T47D (cell line): ENCODE measurements at regions not wholly inside any gene's neighbourhood (a gene's known extent, or its start where the extent isn't known, plus 50 kb on each side); places are given as distances from the start of the nearest gene placed in this dataset.
"Not testable (repeated sequence)": the region's sequence is repeated elsewhere in the genome, so short reads cannot be mapped to it uniquely, and the experiment has no call there.

Experiments
- DNase-seq, 2 experiments: peaks; one replicate each; pipeline versions ENCODE4 v3.0.0 to v3.0.0-alpha.2; 2011 to 2012; ENCODE audit warnings: low read depth in 1 of 2, low spot score in 1 of 2
- JUND ChIP-seq: IDR thresholded peaks from 2 replicates; pipeline ENCODE4 v1.6.1; 2012; ENCODE audit warnings: low read depth
- in situ Hi-C: cut with HindIII; loops from 2 replicates; pipeline ENCODE4 v1.10.0; 2016; ENCODE audit warnings: low sequenced_read_pairs, low pct_unique_long_range_greater_than_20kb

DNA sequence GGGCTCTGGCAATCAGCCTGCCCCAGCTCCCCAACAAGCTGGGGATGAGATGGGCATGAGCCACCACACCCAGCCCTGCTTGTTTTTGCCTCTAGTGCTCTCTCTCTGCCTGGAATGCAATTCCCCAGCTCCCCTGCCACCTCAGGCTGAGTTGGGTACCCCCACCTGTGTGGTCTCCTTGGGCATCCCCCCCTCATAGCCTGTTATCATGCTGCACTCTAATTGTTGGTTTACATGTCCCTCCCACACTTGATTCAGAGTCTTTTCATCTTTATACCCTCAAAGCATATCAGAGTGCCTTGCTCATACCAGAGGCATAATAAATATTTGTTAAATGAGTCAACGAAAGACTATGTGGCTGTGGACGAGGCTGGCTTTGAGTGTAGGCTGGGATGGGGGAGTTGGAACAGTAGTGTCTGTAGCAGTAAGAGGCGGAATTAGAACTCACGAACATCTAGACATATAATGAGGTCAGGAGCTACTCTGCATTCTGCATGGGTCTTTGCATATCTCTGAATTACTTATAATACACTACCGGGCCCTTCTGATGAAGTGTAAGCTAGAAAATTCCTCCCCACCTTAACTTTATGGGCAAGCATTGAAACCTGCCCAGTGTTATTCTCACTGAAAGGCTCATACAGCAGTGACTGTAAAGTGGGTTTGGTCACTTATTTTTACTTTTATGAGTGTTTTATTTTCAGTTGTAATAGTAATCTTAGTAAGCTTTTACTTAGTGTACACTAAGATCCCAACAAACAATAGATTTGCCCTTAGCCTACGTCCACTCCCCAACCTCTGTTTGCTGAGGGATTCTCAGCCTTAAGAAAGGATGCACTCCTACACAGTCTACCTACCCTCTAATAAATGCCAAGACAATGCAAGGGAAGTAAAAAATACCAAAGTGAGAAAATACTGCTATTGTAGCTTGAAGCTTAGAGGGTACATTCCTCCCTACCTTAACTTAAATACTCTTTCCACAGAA, 58.7 kb downstream of the EDN1 start:
- in situ Hi-C loops = no loop called here
- peak; percentile 97 for TF ChIP-seq JUND
- peak in 1 of 2 experiments; percentile 77 for DNase-seq

DNA sequence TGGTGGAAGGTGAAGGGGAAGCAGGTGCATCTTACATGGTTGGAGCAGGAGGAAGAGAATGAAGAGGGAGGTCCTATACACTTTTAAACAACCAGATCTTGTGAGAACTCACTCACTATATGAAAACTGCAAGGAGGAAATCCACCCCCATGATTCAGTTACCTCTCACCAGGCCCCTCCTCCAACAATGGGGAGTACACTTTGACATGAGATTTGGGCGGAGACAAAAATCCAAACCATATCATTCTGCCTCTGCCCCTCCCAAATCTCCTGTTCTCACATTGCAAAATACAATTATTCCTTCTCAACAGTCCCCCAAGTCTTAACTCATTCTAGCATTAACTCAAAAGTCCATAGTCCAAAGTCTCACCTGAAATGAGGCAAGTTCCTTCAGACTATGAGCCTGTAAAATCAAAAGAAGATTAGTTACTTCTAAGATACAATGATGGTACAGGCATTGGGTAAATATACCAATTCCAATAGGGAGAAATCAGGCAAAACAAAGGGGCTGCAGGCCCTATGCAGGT, 60.5 kb downstream of the EDN1 start:
- no peak for DNase-seq
- in situ Hi-C loops = no loop called here
- no peak for TF ChIP-seq JUND

DNA sequence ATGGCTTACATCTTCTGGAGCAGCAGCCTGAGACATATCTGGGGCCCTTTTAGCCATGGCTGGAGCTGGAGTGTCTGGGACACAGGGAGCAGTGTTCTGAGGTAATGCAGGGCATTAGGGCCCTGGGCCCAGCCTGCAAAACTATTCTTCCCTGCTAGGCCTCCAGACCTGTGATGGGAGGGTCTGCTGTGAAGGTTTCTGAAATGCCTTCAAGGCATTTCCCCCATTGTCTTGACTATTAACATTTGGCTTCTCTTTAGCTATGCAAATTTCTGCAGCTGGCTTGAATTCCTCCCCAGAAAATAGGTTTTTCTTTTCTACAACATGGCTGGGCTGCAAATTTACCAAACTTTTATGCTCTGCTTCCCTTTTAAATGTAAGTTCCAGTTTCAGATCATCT, 61.5 kb downstream of the EDN1 start:
- in situ Hi-C loops = no loop called here
- no peak for DNase-seq
- TF ChIP-seq JUND = no peak

DNA sequence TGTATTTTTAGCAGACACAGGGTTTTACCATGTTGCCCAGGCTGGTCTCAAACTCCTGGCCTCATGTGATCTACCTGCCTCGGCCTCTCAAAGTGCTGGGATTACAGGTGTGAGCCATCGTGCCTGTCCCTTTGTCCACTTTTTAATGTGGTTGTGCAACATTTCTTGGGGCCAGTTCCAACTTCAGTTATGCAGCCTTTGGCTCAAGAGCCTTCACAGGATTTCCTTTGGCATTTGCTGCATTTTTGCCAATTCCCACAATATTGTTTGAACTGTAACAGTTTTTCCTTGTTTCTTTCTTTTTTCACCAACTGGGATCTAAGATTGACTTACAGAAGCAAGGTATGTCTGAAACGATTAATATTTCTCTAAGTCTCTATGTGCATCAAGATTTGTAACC, 63.6 kb downstream of the EDN1 start:
- TF ChIP-seq JUND = no peak
- DNase-seq = peak in 1 of 2 experiments; percentile 55

DNA sequence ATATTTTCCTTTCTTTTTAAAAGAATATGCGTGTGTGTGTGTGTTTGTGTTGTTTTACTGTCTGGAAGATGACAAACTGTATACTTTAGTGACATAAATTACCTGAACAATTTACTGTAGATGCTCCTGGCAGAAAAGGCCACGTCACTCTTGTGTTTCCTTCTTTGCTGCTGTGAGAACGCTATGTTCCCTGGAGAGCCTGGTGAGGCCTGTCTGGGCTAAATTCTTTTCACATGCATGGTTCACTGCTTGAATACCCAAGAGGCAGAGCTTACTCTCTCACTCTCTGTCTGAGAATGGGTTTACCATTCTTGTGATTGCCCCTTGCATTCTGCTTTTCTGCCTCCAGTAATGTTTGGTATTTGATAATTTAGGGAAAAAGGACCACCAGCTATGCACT, 64.3 kb downstream of the EDN1 start:
- peak in 1 of 2 experiments; percentile 70 for DNase-seq
- in situ Hi-C loops = no loop called here
- no peak for TF ChIP-seq JUND

More for the DNA sequence above, 63.6 kb downstream of the EDN1 start:
- in situ Hi-C loops = no loop called here

DNA sequence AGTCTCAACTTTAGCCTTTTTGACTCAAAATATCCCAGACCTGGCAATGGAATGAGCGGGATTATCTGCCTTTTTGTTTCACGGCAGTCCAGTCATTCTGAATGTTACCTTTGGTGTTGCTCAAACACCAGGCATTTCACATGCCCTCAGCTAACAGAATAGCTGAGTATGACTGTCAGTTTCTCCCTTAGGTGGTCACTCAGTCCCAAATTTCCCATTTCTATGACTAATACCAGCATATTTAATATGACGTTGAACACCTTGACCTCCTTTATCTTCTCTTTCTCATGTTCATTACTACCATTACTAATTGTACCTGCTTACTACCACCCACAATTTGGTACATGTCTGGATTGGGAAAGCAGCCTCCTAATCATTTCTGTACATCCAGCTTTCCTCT, 65.2 kb downstream of the EDN1 start:
- no peak for TF ChIP-seq JUND
- in situ Hi-C loops = no loop called here
- DNase-seq = no peak

DNA sequence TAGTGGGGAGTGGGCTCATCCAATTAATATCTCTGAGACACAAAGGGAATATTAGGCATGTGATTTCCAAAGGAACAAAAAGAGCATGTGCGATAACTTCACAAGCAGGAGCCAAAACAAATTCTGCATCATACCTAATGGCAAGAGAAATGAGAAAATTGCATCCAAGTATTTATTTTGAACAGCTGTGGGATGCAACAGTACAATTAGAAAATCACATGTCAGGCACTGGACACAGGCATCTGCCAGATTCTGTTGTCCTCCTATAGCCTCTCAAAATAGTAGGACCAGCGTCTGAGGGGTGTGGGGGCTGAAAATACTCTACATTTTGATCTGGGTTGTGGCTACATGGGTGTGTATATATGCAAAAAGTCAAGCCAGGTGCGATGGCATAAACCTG, 66.3 kb downstream of the EDN1 start:
- TF ChIP-seq JUND = no peak
- in situ Hi-C loops = no loop called here

DNA sequence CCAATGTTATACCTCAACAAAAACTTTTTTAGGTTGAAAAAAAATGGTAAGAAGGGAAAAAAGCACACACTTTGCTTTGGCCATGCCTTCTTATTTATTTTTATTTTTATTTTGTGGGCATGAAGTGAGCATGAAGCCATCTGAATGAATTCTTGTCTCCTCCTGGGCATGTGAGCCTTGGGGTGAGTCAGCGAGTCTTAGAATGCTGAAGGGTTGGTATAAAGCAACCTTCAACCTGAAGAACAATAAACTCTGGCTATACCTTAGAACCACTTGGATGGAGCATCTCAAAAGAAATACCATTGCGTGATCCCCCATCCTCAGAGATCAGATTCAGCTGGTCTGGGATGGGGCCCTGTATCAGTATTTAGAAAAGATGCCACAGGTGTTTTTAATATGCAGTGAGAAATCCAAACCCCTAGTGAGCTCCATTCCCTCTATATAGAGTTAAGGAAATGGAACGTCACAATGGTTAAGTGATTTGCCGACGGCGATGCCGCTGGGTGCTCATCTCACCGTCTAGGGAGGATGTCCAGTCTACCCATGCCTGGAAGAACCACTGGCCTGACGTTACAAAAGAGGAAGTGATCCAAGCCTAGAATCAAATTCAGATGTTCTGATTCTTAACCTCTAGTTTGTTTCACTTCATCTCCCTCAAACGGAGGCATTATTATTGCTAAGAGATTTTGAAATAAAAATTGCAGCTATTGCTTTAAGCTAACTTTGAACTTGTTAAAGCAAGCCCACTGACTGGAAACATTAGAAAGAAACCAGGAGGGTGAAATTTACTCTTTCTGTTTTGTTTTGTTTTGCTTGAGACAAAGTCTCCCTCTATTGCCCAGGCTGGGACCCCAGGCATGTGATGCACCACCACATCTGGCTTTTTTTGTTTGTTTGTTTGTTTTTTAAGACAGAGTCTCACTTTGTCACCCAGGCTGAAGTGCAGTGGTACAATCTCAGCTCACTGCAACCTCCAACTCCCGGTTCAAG, 67.1 kb downstream of the EDN1 start:
- DNase-seq = no peak
- in situ Hi-C loops = no loop called here
- TF ChIP-seq JUND = no peak

More for the DNA sequence above, 66.3 kb downstream of the EDN1 start:
- DNase-seq = no peak

DNA sequence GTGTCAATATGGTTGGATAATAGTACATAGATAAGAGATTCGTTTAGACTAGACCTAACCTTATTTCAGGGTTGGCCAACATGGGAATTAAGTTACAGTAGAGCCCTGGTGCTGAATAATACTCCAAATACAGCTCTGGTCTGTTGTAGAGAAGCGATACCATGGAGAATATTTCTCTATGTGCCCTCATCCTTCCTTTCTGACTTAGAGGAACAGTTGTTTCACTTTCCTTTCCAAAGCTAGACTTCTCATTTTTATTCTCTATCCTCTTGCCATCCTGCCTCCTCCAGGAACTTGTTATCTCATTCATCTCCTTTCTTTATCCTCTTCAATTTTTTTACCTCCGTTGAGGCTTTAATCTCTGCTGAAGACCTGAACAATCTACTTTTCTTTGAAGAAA, 68.9 kb downstream of the EDN1 start:
- no peak for TF ChIP-seq JUND
- no peak for DNase-seq
- in situ Hi-C loops = no loop called here

DNA sequence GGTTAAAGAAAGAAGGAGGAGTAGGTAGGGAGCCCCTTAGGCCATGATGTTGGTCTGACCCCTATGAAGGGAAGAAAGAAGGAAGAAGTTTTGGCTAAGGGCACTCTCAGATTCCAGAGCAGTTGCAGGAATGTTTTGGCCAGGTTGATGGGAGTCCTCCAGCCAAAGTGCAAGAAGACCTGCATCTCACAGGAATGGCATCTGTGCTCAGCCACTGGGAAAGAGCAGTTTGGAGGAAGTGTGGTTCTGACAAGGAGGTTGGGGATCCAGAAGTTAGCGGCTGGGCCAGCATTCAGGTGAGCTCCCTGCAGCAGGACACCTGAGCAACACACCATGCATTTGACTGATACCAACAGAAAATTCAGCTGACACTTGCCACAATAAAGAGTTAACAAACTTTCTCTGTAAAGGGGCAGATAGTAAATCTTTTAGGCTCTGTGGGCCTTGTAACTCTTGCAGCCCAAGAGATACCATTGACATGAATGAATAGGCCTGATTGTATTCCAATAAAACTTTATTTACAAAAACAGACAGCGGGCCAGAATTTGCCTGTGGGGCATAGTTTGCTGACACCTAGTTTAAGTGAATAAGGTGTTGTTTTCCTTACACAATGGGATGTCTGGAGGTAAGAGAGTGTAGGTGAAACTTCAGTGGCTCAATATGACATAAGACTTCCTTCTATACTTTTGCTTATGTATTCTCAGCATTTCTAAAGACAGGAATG, 71.0 kb downstream of the EDN1 start:
- DNase-seq = no peak
- TF ChIP-seq JUND = no peak
- in situ Hi-C loops = no loop called here

DNA sequence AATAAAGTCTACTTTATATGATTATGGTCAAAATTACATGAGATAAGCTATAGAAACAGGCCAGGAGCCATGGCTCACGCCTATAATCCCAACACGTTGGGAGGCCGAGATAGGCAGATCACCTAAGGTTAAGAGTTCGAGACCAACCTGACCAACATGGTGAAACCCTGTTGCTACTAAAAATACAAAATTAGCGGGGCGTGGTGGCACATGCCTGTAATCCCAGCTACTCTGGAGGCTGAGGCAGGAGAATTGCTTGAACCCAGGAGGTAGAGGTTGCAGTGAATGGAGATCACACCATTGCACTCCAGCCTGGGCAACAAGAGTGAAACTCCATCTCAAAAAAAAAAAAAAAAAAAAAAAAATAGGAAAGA, 73.1 kb downstream of the EDN1 start:
- in situ Hi-C loops, DNase-seq: not testable (repeated sequence)
